WTC11 (cell line): ENCODE measurements at regions not wholly inside any gene's neighbourhood (a gene's known extent, or its start where the extent isn't known, plus 50 kb on each side); places are given as distances from the start of the nearest gene placed in this dataset.

Experiments
- ATAC-seq: fragments of 200-7000 bp; cut with Tn5 transposase; 2 replicates; pipeline ENCODE4 v1.10.0; 2021; ENCODE audit warnings: mild to moderate bottlenecking, moderate library complexity
- CTCF ChIA-PET: fragments of 300-600 bp; sonication (Branson Sonifier 250); formaldehyde crosslinking; loops from one replicate; lab custom pipeline; 2021; ENCODE audit warnings: antibody characterized with exemption; lab: Charles Lee
- POLR2A ChIA-PET: fragments of 350-600 bp; sonication (Branson Sonifier 250); formaldehyde crosslinking; loops from one replicate; lab custom pipeline; 2021; ENCODE audit warnings: antibody characterized with exemption; lab: Charles Lee
- DNase-seq: peaks from one replicate; pipeline ENCODE4 v3.0.0; 2021; ENCODE audit warnings: low spot score
- H3K27ac Mint-ChIP-seq: 2 replicates; pipeline ENCODE4 v1.8.0; 2021; ENCODE audit warnings: mixed read lengths
- H3K27me3 Mint-ChIP-seq: 2 replicates; pipeline ENCODE4 v1.8.0; 2021; ENCODE audit warnings: low read depth, mild to moderate bottlenecking, moderate library complexity, mixed read lengths
- H3K36me3 Mint-ChIP-seq: 2 replicates; pipeline ENCODE4 v1.8.0; 2021; ENCODE audit warnings: mixed read lengths
- H3K4me1 Mint-ChIP-seq: 2 replicates; pipeline ENCODE4 v1.8.0; 2022; ENCODE audit warnings: mixed read lengths
- H3K4me3 Mint-ChIP-seq: 2 replicates; pipeline ENCODE4 v1.8.0; 2021; ENCODE audit warnings: mild to moderate bottlenecking, moderate library complexity, mixed read lengths
- H3K9me3 Mint-ChIP-seq: 2 replicates; pipeline ENCODE4 v1.8.0; 2021; ENCODE audit warnings: mixed read lengths
- CBFB ChIP-seq: sonication (generic); formaldehyde crosslinking; IDR thresholded peaks from 2 replicates; pipeline ENCODE4 v1.8.1; 2022; ENCODE audit warnings: mild to moderate bottlenecking, low read depth, missing genetic modification reagents
- CREM ChIP-seq: sonication (generic); formaldehyde crosslinking; IDR thresholded peaks from 2 replicates; pipeline ENCODE4 v1.8.1; 2022; ENCODE audit warnings: mild to moderate bottlenecking, missing genetic modification reagents, moderate library complexity
- E2F1 ChIP-seq: sonication (generic); formaldehyde crosslinking; IDR thresholded peaks from 2 replicates; pipeline ENCODE4 v1.8.0; 2022; ENCODE audit warnings: mild to moderate bottlenecking, missing genetic modification reagents
- ELF4 ChIP-seq: sonication (generic); formaldehyde crosslinking; IDR thresholded peaks from 2 replicates; pipeline ENCODE4 v1.8.1; 2022; ENCODE audit warnings: low read depth, mild to moderate bottlenecking, moderate library complexity, missing genetic modification reagents
- EMX1 ChIP-seq: fragments of 250-450 bp; sonication (Bioruptor Pico); IDR thresholded peaks from 2 replicates; pipeline ENCODE4 v1.8.0; 2021; ENCODE audit warnings: mild to moderate bottlenecking
- ESRRA ChIP-seq: sonication (generic); formaldehyde crosslinking; IDR thresholded peaks from 2 replicates; pipeline ENCODE4 v1.8.1; 2022; ENCODE audit warnings: mild to moderate bottlenecking, missing genetic modification reagents, borderline replicate concordance
- ETV6 ChIP-seq: sonication (generic); formaldehyde crosslinking; IDR thresholded peaks from 2 replicates; pipeline ENCODE4 v1.8.1; 2022; ENCODE audit warnings: mild to moderate bottlenecking, missing genetic modification reagents
- FOXJ3 ChIP-seq: sonication (generic); formaldehyde crosslinking; IDR thresholded peaks from 2 replicates; pipeline ENCODE4 v1.9.0; 2021; ENCODE audit warnings: missing genetic modification reagents, mild to moderate bottlenecking, borderline replicate concordance
- GRHL2 ChIP-seq: fragments of 250-450 bp; sonication (Bioruptor Pico); IDR thresholded peaks from 2 replicates; pipeline ENCODE4 v1.8.0; 2022; ENCODE audit warnings: mild to moderate bottlenecking, moderate library complexity; ENCODE audit not compliant: insufficient replicate concordance, severe bottlenecking
- GTF2I ChIP-seq: fragments of 250-450 bp; sonication (Bioruptor Pico); conservative IDR thresholded peaks from 2 replicates; pipeline ENCODE4 v1.4.0; 2021; ENCODE audit warnings: mild to moderate bottlenecking
- HMGA2 ChIP-seq: fragments of 250-450 bp; sonication (Bioruptor Pico); IDR thresholded peaks from 2 replicates; pipeline ENCODE4 v1.4.0; 2021; ENCODE audit warnings: mild to moderate bottlenecking, moderate library complexity
- JAZF1 ChIP-seq: fragments of 250-450 bp; sonication (Bioruptor Pico); IDR thresholded peaks from 2 replicates; pipeline ENCODE4 v1.9.0; 2021; ENCODE audit warnings: moderate library complexity, mild to moderate bottlenecking, inconsistent platforms
- KAT7 ChIP-seq: sonication (generic); formaldehyde crosslinking; IDR thresholded peaks from 2 replicates; pipeline ENCODE4 v1.8.1; 2023; ENCODE audit warnings: missing genetic modification reagents, mild to moderate bottlenecking, borderline replicate concordance
- MAX ChIP-seq: sonication (generic); formaldehyde crosslinking; IDR thresholded peaks from 2 replicates; pipeline ENCODE4 v1.8.0; 2022; ENCODE audit warnings: mild to moderate bottlenecking, missing genetic modification reagents
- MXD4 ChIP-seq: fragments of 250-450 bp; sonication (Bioruptor Pico); IDR thresholded peaks from 2 replicates; pipeline ENCODE4 v1.8.0; 2021; ENCODE audit warnings: mild to moderate bottlenecking, moderate library complexity, borderline replicate concordance
- NR3C1 ChIP-seq: sonication (generic); formaldehyde crosslinking; conservative IDR thresholded peaks from 2 replicates; pipeline ENCODE4 v1.8.1; 2023; ENCODE audit warnings: low read depth, mild to moderate bottlenecking, missing genetic modification reagents
- SMAD3 ChIP-seq: sonication (generic); formaldehyde crosslinking; IDR thresholded peaks from 2 replicates; pipeline ENCODE4 v1.8.0; 2022; ENCODE audit warnings: missing genetic modification reagents, mild to moderate bottlenecking, borderline replicate concordance
- SMAD4 ChIP-seq: sonication (generic); formaldehyde crosslinking; IDR thresholded peaks from 2 replicates; pipeline ENCODE4 v1.8.0; 2022; ENCODE audit warnings: mild to moderate bottlenecking, missing genetic modification reagents
- ZBTB21 ChIP-seq: sonication (generic); formaldehyde crosslinking; IDR thresholded peaks from 2 replicates; pipeline ENCODE4 v1.8.1; 2023; ENCODE audit warnings: mild to moderate bottlenecking, missing genetic modification reagents, borderline replicate concordance
- ZMAT4 ChIP-seq: fragments of 250-450 bp; sonication (Bioruptor Pico); IDR thresholded peaks from 2 replicates; pipeline ENCODE4 v1.9.0; 2021; ENCODE audit warnings: mild to moderate bottlenecking
- ZNF121 ChIP-seq: sonication (generic); formaldehyde crosslinking; IDR thresholded peaks from 2 replicates; pipeline ENCODE4 v1.8.0; 2023; ENCODE audit warnings: missing genetic modification reagents
- ZNF263 ChIP-seq: sonication (generic); formaldehyde crosslinking; IDR thresholded peaks from 2 replicates; pipeline ENCODE4 v1.8.1; 2022; ENCODE audit warnings: low read depth, mild to moderate bottlenecking, moderate library complexity, missing genetic modification reagents
- ZNF416 ChIP-seq: fragments of 250-450 bp; sonication (Bioruptor Pico); IDR thresholded peaks from 2 replicates; pipeline ENCODE4 v1.9.0; 2021; ENCODE audit warnings: mild to moderate bottlenecking, inconsistent platforms
- TF ChIP-seq, protein P1 (sequence below): fragments of 250-450 bp; sonication (Bioruptor Pico); IDR thresholded peaks from 2 replicates; pipeline ENCODE4 v1.9.0; 2021; ENCODE audit warnings: moderate library complexity, mild to moderate bottlenecking, inconsistent platforms, borderline replicate concordance
- TF ChIP-seq, protein P2 (sequence below): fragments of 250-450 bp; sonication (Bioruptor Pico); IDR thresholded peaks from 2 replicates; pipeline ENCODE4 v1.8.0; 2021; ENCODE audit warnings: mild to moderate bottlenecking
- TF ChIP-seq, protein P3 (sequence below): sonication (generic); formaldehyde crosslinking; IDR thresholded peaks from 2 replicates; pipeline ENCODE4 v1.8.1; 2023; ENCODE audit warnings: mild to moderate bottlenecking, missing genetic modification reagents, borderline replicate concordance

DNA sequence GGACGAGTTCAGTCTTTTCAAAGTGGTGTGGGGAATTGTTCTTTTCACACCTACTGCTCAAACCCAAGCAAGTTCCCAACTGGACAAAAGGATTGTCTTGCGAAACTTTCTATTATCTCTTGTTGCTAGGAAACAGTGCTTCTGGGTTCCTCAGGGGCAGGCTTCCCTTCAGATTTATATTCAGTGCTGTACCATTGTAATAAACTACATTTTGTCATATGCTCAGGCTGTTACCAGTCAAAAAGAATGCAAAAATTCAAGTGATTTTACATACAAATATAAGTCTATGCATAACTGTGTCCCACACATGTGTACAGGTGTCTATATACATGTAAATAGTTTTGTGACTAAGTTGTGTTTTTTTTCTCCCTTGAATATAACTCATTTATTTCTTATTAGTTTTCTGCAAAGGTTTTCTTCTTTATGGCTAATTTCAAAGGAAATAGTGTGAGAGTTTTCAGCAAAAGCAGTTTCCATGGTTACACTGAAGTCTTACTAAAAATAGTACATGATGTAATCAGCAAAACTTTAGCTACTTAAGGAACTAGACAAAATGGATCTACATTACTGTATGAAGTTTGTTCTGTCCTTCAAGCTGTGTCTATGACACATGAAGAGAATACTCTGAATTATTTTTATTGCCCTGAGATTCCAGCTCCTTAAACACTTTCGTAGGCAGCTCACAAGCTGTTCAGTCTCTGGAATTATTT is 430.2 kb upstream of the TMPO start (continued):
- TF ChIP-seq E2F1 (CRISPR knock-in tag) (no peak), ETV6 (CRISPR knock-in tag) (no peak), GRHL2 (no peak), ESRRA (no peak), ZBTB21 (no peak)

DNA sequence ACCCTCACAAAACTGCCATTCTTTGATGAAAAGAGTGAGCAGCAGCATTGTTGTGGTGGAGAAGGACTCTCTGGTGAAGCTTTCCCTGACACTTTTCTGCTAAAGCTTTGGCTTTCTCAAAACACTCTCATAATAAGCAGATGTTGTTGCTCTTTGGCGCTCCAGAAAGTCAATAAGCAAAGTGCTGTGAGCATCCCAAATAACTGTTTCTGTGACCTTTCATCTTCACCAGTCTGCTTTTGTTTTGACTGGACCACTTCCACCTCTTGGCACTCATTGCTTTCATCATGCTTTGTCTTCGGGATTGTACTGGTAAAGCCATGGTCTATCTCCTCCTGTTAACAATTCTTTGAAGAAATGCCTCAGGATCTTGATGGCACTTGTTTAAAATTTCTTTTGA is 424.7 kb upstream of the TMPO start:
- ChIA-PET CTCF (no interaction called here), POLR2A (no interaction called here)
- H3K4me3 Mint-ChIP-seq: no peak overlapping the region
- DNase-seq: no peak
- no peak for ATAC-seq
- peaks cover 18% of the 10 kb centered on the region for H3K36me3 Mint-ChIP-seq
- H3K27ac Mint-ChIP-seq: no peak overlapping the region
- TF ChIP-seq ELF4 (CRISPR knock-in tag) (no peak), GRHL2 (no peak), ZNF121 (CRISPR knock-in tag) (no peak), EMX1 (CRISPR knock-in tag) (no peak), ESRRA (no peak), FOXJ3 (CRISPR knock-in tag) (no peak), NR3C1 (CRISPR knock-in tag) (no peak), SMAD4 (CRISPR knock-in tag) (no peak), ZMAT4 (CRISPR knock-in tag) (no peak), KAT7 (no peak), JAZF1 (no peak)
- TF ChIP-seq, protein P1, sequence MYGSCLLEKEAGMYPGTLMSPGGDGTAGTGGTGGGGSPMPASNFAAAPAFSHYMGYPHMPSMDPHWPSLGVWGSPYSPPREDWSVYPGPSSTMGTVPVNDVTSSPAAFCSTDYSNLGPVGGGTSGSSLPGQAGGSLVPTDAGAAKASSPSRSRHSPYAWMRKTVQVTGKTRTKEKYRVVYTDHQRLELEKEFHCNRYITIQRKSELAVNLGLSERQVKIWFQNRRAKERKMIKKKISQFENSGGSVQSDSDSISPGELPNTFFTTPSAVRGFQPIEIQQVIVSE: no peak
- TF ChIP-seq, protein P2, sequence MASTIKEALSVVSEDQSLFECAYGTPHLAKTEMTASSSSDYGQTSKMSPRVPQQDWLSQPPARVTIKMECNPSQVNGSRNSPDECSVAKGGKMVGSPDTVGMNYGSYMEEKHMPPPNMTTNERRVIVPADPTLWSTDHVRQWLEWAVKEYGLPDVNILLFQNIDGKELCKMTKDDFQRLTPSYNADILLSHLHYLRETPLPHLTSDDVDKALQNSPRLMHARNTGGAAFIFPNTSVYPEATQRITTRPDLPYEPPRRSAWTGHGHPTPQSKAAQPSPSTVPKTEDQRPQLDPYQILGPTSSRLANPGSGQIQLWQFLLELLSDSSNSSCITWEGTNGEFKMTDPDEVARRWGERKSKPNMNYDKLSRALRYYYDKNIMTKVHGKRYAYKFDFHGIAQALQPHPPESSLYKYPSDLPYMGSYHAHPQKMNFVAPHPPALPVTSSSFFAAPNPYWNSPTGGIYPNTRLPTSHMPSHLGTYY (CRISPR knock-in tag): no peak
- TF ChIP-seq, protein P3, sequence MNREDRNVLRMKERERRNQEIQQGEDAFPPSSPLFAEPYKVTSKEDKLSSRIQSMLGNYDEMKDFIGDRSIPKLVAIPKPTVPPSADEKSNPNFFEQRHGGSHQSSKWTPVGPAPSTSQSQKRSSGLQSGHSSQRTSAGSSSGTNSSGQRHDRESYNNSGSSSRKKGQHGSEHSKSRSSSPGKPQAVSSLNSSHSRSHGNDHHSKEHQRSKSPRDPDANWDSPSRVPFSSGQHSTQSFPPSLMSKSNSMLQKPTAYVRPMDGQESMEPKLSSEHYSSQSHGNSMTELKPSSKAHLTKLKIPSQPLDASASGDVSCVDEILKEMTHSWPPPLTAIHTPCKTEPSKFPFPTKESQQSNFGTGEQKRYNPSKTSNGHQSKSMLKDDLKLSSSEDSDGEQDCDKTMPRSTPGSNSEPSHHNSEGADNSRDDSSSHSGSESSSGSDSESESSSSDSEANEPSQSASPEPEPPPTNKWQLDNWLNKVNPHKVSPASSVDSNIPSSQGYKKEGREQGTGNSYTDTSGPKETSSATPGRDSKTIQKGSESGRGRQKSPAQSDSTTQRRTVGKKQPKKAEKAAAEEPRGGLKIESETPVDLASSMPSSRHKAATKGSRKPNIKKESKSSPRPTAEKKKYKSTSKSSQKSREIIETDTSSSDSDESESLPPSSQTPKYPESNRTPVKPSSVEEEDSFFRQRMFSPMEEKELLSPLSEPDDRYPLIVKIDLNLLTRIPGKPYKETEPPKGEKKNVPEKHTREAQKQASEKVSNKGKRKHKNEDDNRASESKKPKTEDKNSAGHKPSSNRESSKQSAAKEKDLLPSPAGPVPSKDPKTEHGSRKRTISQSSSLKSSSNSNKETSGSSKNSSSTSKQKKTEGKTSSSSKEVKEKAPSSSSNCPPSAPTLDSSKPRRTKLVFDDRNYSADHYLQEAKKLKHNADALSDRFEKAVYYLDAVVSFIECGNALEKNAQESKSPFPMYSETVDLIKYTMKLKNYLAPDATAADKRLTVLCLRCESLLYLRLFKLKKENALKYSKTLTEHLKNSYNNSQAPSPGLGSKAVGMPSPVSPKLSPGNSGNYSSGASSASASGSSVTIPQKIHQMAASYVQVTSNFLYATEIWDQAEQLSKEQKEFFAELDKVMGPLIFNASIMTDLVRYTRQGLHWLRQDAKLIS (CRISPR knock-in tag): no peak
- H3K9me3 Mint-ChIP-seq: peaks cover 37% of the 10 kb centered on the region
- H3K27me3 Mint-ChIP-seq: no peaks in the 10 kb centered on the region
- no peaks in the 10 kb centered on the region for H3K4me1 Mint-ChIP-seq

- ATAC-seq (no peak), DNase-seq (no peak)
- no peaks in the 10 kb centered on the region; the same call in 1 of the 2 replicates for H3K27me3 Mint-ChIP-seq
- CTCF ChIA-PET: no interaction called here
- TF ChIP-seq ZNF416 (CRISPR knock-in tag): no peak
- no peak for TF ChIP-seq CREM (CRISPR knock-in tag)
- TF ChIP-seq SMAD3 (CRISPR knock-in tag): no peak
- TF ChIP-seq HMGA2 (CRISPR knock-in tag): no peak
- no peak for TF ChIP-seq GTF2I (CRISPR knock-in tag)
- TF ChIP-seq CBFB (CRISPR knock-in tag): no peak
- TF ChIP-seq MXD4 (CRISPR knock-in tag): no peak
- no peak for TF ChIP-seq ZNF121 (CRISPR knock-in tag)
- TF ChIP-seq MAX (CRISPR knock-in tag): no peak
- TF ChIP-seq ZNF263 (CRISPR knock-in tag): no peak
- POLR2A ChIA-PET: no interaction called here
- no peaks in the 10 kb centered on the region for H3K4me1 Mint-ChIP-seq
- no peak overlapping the region for H3K4me3 Mint-ChIP-seq
- H3K9me3 Mint-ChIP-seq: peaks cover 48% of the 10 kb centered on the region
- no peak overlapping the region for H3K27ac Mint-ChIP-seq
- H3K36me3 Mint-ChIP-seq: peaks cover 31% of the 10 kb centered on the region
Observed at GRCh38 chr12:98096436-98096835, 419.0 kb upstream of the TMPO start.
